ENCODE measurements at regions not wholly inside any gene's neighbourhood (a gene's known extent, or its start where the extent isn't known, plus 50 kb on each side); places are given as distances from the start of the nearest gene placed in this dataset.

DNA sequence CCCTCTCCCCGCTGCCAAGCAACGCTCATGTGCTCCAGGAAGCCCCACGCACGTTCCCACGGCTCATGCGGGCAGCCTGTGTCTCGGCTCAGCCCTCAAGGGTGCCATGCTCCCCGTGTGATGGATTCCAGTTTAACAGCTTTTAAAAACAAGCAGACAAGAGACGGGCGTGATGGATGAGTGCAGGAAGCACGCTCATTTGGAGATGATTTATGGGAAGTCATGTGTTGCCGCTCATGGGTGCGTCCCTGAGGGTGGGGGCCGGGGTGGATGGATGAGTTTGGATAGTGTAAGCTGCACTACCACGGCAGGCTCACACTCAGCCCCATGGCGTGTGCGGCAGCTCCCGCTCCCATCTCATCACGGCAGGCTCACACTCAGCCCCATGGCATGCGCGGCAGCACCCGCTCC is 132.8 kb downstream of the RBFOX3 start:
- TF ChIP-seq, protein P1, sequence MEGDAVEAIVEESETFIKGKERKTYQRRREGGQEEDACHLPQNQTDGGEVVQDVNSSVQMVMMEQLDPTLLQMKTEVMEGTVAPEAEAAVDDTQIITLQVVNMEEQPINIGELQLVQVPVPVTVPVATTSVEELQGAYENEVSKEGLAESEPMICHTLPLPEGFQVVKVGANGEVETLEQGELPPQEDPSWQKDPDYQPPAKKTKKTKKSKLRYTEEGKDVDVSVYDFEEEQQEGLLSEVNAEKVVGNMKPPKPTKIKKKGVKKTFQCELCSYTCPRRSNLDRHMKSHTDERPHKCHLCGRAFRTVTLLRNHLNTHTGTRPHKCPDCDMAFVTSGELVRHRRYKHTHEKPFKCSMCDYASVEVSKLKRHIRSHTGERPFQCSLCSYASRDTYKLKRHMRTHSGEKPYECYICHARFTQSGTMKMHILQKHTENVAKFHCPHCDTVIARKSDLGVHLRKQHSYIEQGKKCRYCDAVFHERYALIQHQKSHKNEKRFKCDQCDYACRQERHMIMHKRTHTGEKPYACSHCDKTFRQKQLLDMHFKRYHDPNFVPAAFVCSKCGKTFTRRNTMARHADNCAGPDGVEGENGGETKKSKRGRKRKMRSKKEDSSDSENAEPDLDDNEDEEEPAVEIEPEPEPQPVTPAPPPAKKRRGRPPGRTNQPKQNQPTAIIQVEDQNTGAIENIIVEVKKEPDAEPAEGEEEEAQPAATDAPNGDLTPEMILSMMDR (conservative IDR thresholded peaks at IDR 0.05; ENCODE audit: low read length) = no peak
- TF ChIP-seq EZH2phosphoT487 (IDR thresholded peaks at IDR 0.05; ENCODE audit: borderline replicate concordance) = no peak
